Body of pancreas (tissue), 4 donors: ENCODE measurements at regions not wholly inside any gene's neighbourhood (a gene's known extent, or its start where the extent isn't known, plus 50 kb on each side); places are given as distances from the start of the nearest gene placed in this dataset.
"Not testable (repeated sequence)": the region's sequence is repeated elsewhere in the genome, so short reads cannot be mapped to it uniquely, and the experiment has no call there.

Experiments
- CTCF ChIP-seq, 7 experiments: fragments of 450-650 bp in 4 of 7; fragments of 200-600 bp in 3 of 7; sonication (generic) in 3 of 7; IDR thresholded peaks; one replicate each; pipeline ENCODE4 v1.5.1; 2016 to 2019; ENCODE audit warnings: antibody characterized with exemption in 7 of 7
- POLR2A ChIP-seq, 3 donors: fragments of 450-650 bp; IDR thresholded peaks; one replicate each; pipeline ENCODE4 v1.6.1; 2016; ENCODE audit warnings: antibody characterized with exemption in 3 of 3, mild to moderate bottlenecking in 2 of 3

GRCh38 chr4:93950239-93950638, 121.7 kb downstream of the ATOH1 start:
- not testable (repeated sequence) for TF ChIP-seq POLR2A, CTCF (IDR thresholded peaks at IDR 0.05)
